NCI-H1105 treated with DMSO at 0.1 percent for 48 hours (cell line): ENCODE measurements at regions not wholly inside any gene's neighbourhood (a gene's known extent, or its start where the extent isn't known, plus 50 kb on each side); places are given as distances from the start of the nearest gene placed in this dataset.
"Not testable (repeated sequence)": the region's sequence is repeated elsewhere in the genome, so short reads cannot be mapped to it uniquely, and the experiment has no call there.

Source experiments
- DNase-seq: peaks from one replicate; lab custom pipeline; 2025; lab: John Stamatoyannopoulos, UW

- no peak for DNase-seq
Observed at GRCh38 chr9:13941714-13942113, 372.2 kb downstream of the NFIB start.

GRCh38 chr9:13939701-13940490 lies 374.0 kb downstream of the NFIB start:
- peak; percentile 91 for DNase-seq

GRCh38 chr9:13939134-13939533 lies 374.8 kb downstream of the NFIB start:
- peak; percentile 48 for DNase-seq

- peak; percentile 96 for DNase-seq
Observed at GRCh38 chr9:13934416-13934815, 379.5 kb downstream of the NFIB start.

- DNase-seq, result no peak
Observed at GRCh38 chr9:13933268-13933656, 380.7 kb downstream of the NFIB start.

GRCh38 chr9:13932528-13933267 lies 381.2 kb downstream of the NFIB start:
- no peak for DNase-seq

- no peak for DNase-seq
Observed at GRCh38 chr9:13929013-13929412, 384.9 kb downstream of the NFIB start.

GRCh38 chr9:13923381-13923780 lies 390.6 kb downstream of the NFIB start:
- no peak for DNase-seq

- DNase-seq, result no peak
Observed at GRCh38 chr9:13920557-13920956, 393.4 kb downstream of the NFIB start.

GRCh38 chr9:13919401-13919800 lies 394.5 kb downstream of the NFIB start:
- DNase-seq, result no peak

GRCh38 chr9:13917534-13917933 lies 396.4 kb downstream of the NFIB start:
- DNase-seq, result no peak

- no peak for DNase-seq
Observed at GRCh38 chr9:13915591-13916301, 398.2 kb downstream of the NFIB start.

GRCh38 chr9:13915131-13915530 lies 398.8 kb downstream of the NFIB start:
- DNase-seq, result no peak

- peak; percentile 35 for DNase-seq
Observed at GRCh38 chr9:13911473-13911872, 402.5 kb downstream of the NFIB start.

- not testable (repeated sequence) for DNase-seq
Observed at GRCh38 chr9:13907842-13908241, 406.1 kb downstream of the NFIB start.

- no peak for DNase-seq
Observed at GRCh38 chr9:13904746-13905145, 409.2 kb downstream of the NFIB start.

- DNase-seq, result no peak
Observed at GRCh38 chr9:13904311-13904710, 409.6 kb downstream of the NFIB start.

- DNase-seq, result no peak
Observed at GRCh38 chr9:13902286-13903066, 411.5 kb downstream of the NFIB start.

- DNase-seq, result no peak
Observed at GRCh38 chr9:13901176-13901575, 412.8 kb downstream of the NFIB start.

- no peak for DNase-seq
Observed at GRCh38 chr9:13900449-13900848, 413.5 kb downstream of the NFIB start.

GRCh38 chr9:13899924-13900323 lies 414.0 kb downstream of the NFIB start:
- DNase-seq, result no peak

GRCh38 chr9:13898957-13899356 lies 415.0 kb downstream of the NFIB start:
- no peak for DNase-seq
